ENCODE measurements at regions not wholly inside any gene's neighbourhood (a gene's known extent, or its start where the extent isn't known, plus 50 kb on each side); places are given as distances from the start of the nearest gene placed in this dataset.
"Not testable (repeated sequence)": the region's sequence is repeated elsewhere in the genome, so short reads cannot be mapped to it uniquely, and the experiment has no call there.

- not testable (repeated sequence) for TF ChIP-seq CTCF (conservative IDR thresholded peaks at IDR 0.05; ENCODE audit: low read length); EZH2phosphoT487 (IDR thresholded peaks at IDR 0.05; ENCODE audit: borderline replicate concordance)
These were observed 1596.3 kb downstream of the DPP10 start for GRCh38 chr2:116038758-116039157.

Data from Loucy (cell line).